ENCODE measurements at regions not wholly inside any gene's neighbourhood (a gene's known extent, or its start where the extent isn't known, plus 50 kb on each side); places are given as distances from the start of the nearest gene placed in this dataset.
A peak's percentile ranks its signal among the peaks of the same experiment; 100 is the strongest.

GRCh38 chr1:84759756-84760155 is 69.5 kb upstream of the SSX2IP start:
- H3K4me3 ChIP-seq (ENCODE audit: low read depth, low read length): no peak overlapping the region
- TF ChIP-seq MAX (IDR thresholded peaks at IDR 0.05; ENCODE audit: low read depth, low read length): no peak
- no peak for TF ChIP-seq MYC (IDR thresholded peaks at IDR 0.05; ENCODE audit: low read depth, low read length)
- TF ChIP-seq, protein P1, sequence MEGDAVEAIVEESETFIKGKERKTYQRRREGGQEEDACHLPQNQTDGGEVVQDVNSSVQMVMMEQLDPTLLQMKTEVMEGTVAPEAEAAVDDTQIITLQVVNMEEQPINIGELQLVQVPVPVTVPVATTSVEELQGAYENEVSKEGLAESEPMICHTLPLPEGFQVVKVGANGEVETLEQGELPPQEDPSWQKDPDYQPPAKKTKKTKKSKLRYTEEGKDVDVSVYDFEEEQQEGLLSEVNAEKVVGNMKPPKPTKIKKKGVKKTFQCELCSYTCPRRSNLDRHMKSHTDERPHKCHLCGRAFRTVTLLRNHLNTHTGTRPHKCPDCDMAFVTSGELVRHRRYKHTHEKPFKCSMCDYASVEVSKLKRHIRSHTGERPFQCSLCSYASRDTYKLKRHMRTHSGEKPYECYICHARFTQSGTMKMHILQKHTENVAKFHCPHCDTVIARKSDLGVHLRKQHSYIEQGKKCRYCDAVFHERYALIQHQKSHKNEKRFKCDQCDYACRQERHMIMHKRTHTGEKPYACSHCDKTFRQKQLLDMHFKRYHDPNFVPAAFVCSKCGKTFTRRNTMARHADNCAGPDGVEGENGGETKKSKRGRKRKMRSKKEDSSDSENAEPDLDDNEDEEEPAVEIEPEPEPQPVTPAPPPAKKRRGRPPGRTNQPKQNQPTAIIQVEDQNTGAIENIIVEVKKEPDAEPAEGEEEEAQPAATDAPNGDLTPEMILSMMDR (IDR thresholded peaks at IDR 0.05; ENCODE audit: low read depth, low read length): no peak
- TF ChIP-seq POLR2A (IDR thresholded peaks at IDR 0.05; ENCODE audit: extremely low read depth, insufficient read length): no peak
- DNase-seq (ENCODE audit: low read depth): no peak

- TF ChIP-seq POLR2A (IDR thresholded peaks at IDR 0.05; ENCODE audit: extremely low read depth, insufficient read length) (no peak), MYC (IDR thresholded peaks at IDR 0.05; ENCODE audit: low read depth, low read length) (no peak), MAX (IDR thresholded peaks at IDR 0.05; ENCODE audit: low read depth, low read length) (no peak)
- TF ChIP-seq, protein P1 (IDR thresholded peaks at IDR 0.05; ENCODE audit: low read depth, low read length): no peak
- no peak for DNase-seq (ENCODE audit: low read depth)
- H3K4me3 ChIP-seq (ENCODE audit: low read depth, low read length): no peak overlapping the region
These were observed 68.8 kb upstream of the SSX2IP start for GRCh38 chr1:84758968-84759491.

DNA sequence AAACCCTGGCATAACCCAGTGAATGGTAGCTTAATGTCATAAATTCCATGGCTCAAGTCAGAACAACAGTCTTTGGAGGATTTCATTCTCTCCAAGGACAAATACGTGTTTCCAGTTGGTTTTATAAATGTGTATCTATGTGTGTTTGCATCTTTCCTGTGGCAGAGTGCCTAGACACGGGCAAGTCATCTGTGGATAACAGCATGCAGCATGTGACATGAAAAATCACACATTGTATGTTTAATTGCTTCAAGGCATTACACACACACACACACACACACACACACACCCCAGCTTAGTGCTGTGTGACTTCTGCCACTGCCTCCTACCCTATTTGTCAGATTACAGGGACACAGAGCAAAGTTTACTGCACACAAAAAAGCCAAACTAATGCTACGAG is 68.2 kb upstream of the SSX2IP start:
- DNase-seq (ENCODE audit: low read depth): no peak
- TF ChIP-seq MAX (IDR thresholded peaks at IDR 0.05; ENCODE audit: low read depth, low read length) (no peak), POLR2A (IDR thresholded peaks at IDR 0.05; ENCODE audit: extremely low read depth, insufficient read length) (no peak), MYC (IDR thresholded peaks at IDR 0.05; ENCODE audit: low read depth, low read length) (no peak)
- TF ChIP-seq, protein P1 (IDR thresholded peaks at IDR 0.05; ENCODE audit: low read depth, low read length): no peak
- H3K4me3 ChIP-seq (ENCODE audit: low read depth, low read length): no peak overlapping the region

- no peak for DNase-seq (ENCODE audit: low read depth)
- no peak for TF ChIP-seq MYC (IDR thresholded peaks at IDR 0.05; ENCODE audit: low read depth, low read length)
- TF ChIP-seq, protein P1 (IDR thresholded peaks at IDR 0.05; ENCODE audit: low read depth, low read length): peak; percentile 6
- TF ChIP-seq POLR2A (IDR thresholded peaks at IDR 0.05; ENCODE audit: extremely low read depth, insufficient read length): no peak
- no peak overlapping the region for H3K4me3 ChIP-seq (ENCODE audit: low read depth, low read length)
These were observed 67.0 kb upstream of the SSX2IP start for GRCh38 chr1:84757301-84757700.

- H3K4me3 ChIP-seq (ENCODE audit: low read depth, low read length): no peak overlapping the region
- TF ChIP-seq, protein P1 (IDR thresholded peaks at IDR 0.05; ENCODE audit: low read depth, low read length): no peak
- TF ChIP-seq POLR2A (IDR thresholded peaks at IDR 0.05; ENCODE audit: extremely low read depth, insufficient read length): no peak
- no peak for TF ChIP-seq MYC (IDR thresholded peaks at IDR 0.05; ENCODE audit: low read depth, low read length)
- TF ChIP-seq MAX (IDR thresholded peaks at IDR 0.05; ENCODE audit: low read depth, low read length): no peak
- no peak for DNase-seq (ENCODE audit: low read depth)
These were observed 66.3 kb upstream of the SSX2IP start for GRCh38 chr1:84756455-84757082.

Data from NB4 (cell line).